CD4-positive, CD25-positive, alpha-beta regulatory T cell (primary cell): ENCODE measurements at regions not wholly inside any gene's neighbourhood (a gene's known extent, or its start where the extent isn't known, plus 50 kb on each side); places are given as distances from the start of the nearest gene placed in this dataset.
"Not testable (repeated sequence)": the region's sequence is repeated elsewhere in the genome, so short reads cannot be mapped to it uniquely, and the experiment has no call there.

Experiments
- ATAC-seq, 2 donors: fragments of 150-1000 bp; cut with Tn5 transposase; one replicate each; pipeline ENCODE4 v1.10.0; 2021; ENCODE audit warnings: low read depth in 2 of 2, moderate number of reproducible peaks in 2 of 2, moderate library complexity in 1 of 2
- DNase-seq, 3 donors: peaks; one replicate each; pipeline versions ENCODE4 v3.0.0 to v3.0.0-alpha.2; 2012 to 2022; ENCODE audit warnings: mixed read lengths in 1 of 3
- H3K27ac ChIP-seq: one replicate; pipeline ENCODE4 v1.7.0; 2013; ENCODE audit warnings: mild to moderate bottlenecking, low read length; ENCODE audit not compliant: insufficient read depth, poor library complexity, severe bottlenecking
- H3K27me3 ChIP-seq: one replicate; pipeline ENCODE4 v1.7.0; 2013; ENCODE audit warnings: low read length; ENCODE audit not compliant: control insufficient read depth, insufficient read depth
- H3K36me3 ChIP-seq: one replicate; pipeline ENCODE4 v1.7.0; 2013; ENCODE audit warnings: mild to moderate bottlenecking, low read length, moderate library complexity; ENCODE audit not compliant: control insufficient read depth, insufficient read depth
- H3K4me1 ChIP-seq: 2 replicates; pipeline ENCODE4 v1.7.0; 2013; ENCODE audit warnings: mild to moderate bottlenecking, low read length; ENCODE audit not compliant: insufficient read depth, control insufficient read depth, poor library complexity, severe bottlenecking
- H3K4me3 ChIP-seq: one replicate; pipeline ENCODE4 v1.7.0; 2013; ENCODE audit warnings: low read depth, mild to moderate bottlenecking, low read length, moderate library complexity
- H3K9me3 ChIP-seq, 2 experiments: 1 replicate in 1 of 2; 2 replicates in 1 of 2; pipeline ENCODE4 v1.7.0; 2013; ENCODE audit warnings: low read length in 2 of 2, mild to moderate bottlenecking in 1 of 2, moderate library complexity in 1 of 2; ENCODE audit not compliant: control insufficient read depth in 2 of 2
- H3K27ac Mint-ChIP-seq, 3 donors: one replicate each; pipeline ENCODE4 v1.8.0; 2020 to 2022; ENCODE audit warnings: mild to moderate bottlenecking in 3 of 3, mixed read lengths in 3 of 3, moderate library complexity in 2 of 3
- H3K27me3 Mint-ChIP-seq: one replicate; pipeline ENCODE4 v1.8.0; 2022; ENCODE audit warnings: mild to moderate bottlenecking, mixed read lengths
- H3K36me3 Mint-ChIP-seq: one replicate; pipeline ENCODE4 v1.8.0; 2020; ENCODE audit warnings: mixed read lengths
- H3K4me1 Mint-ChIP-seq, 4 donors: one replicate each; pipeline ENCODE4 v1.8.0; 2020 to 2022; ENCODE audit warnings: mixed read lengths in 4 of 4, mild to moderate bottlenecking in 1 of 4
- H3K4me3 Mint-ChIP-seq, 4 donors: one replicate each; pipeline ENCODE4 v1.8.0; 2020 to 2022; ENCODE audit warnings: mild to moderate bottlenecking in 4 of 4, mixed read lengths in 4 of 4, moderate library complexity in 3 of 4
- H3K9me3 Mint-ChIP-seq, 7 donors: one replicate each; pipeline ENCODE4 v1.8.0; 2020 to 2022; ENCODE audit warnings: mixed read lengths in 7 of 7, mild to moderate bottlenecking in 3 of 7, moderate library complexity in 2 of 7

- H3K4me1 ChIP-seq, H3K27me3 ChIP-seq, H3K36me3 Mint-ChIP-seq, ATAC-seq, H3K27ac ChIP-seq, H3K4me3 Mint-ChIP-seq, H3K36me3 ChIP-seq, H3K9me3 ChIP-seq, H3K4me3 ChIP-seq, H3K4me1 Mint-ChIP-seq, H3K27ac Mint-ChIP-seq, H3K27me3 Mint-ChIP-seq, DNase-seq, H3K9me3 Mint-ChIP-seq: not testable (repeated sequence)
Measured at GRCh38 chr2:94652131-94652530, 219.1 kb upstream of the TEKT4 start.

DNA sequence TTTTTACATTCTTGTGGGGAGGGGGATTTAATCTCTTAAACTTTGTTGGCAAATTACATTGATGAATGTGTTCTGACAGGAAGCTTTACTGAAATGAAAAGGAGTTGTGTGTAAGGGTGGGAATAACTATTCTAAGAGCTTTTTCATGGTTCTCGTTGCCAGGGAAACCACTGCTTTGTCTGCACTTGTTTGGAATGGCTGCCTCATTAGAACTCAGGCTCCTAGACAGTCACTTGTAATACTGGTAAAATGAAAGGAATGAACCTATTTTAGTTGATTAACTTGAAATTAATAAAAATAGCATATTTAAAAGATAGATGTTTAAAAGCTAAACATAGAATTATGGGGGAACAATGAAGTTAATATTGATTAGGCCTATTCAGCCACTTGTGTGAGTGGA is 201.4 kb upstream of the TEKT4 start:
- not testable (repeated sequence) for H3K9me3 Mint-ChIP-seq, H3K9me3 ChIP-seq, H3K4me3 Mint-ChIP-seq, ATAC-seq, H3K36me3 ChIP-seq, DNase-seq, H3K27me3 Mint-ChIP-seq, H3K4me1 Mint-ChIP-seq, H3K36me3 Mint-ChIP-seq, H3K27me3 ChIP-seq, H3K4me1 ChIP-seq, H3K4me3 ChIP-seq, H3K27ac ChIP-seq, H3K27ac Mint-ChIP-seq

- not testable (repeated sequence) for DNase-seq, H3K4me3 Mint-ChIP-seq, H3K9me3 ChIP-seq, H3K4me1 Mint-ChIP-seq, ATAC-seq, H3K27ac ChIP-seq, H3K27me3 Mint-ChIP-seq, H3K27ac Mint-ChIP-seq, H3K4me1 ChIP-seq, H3K36me3 Mint-ChIP-seq, H3K9me3 Mint-ChIP-seq, H3K36me3 ChIP-seq, H3K4me3 ChIP-seq, H3K27me3 ChIP-seq
Measured at GRCh38 chr2:94694236-94694635, 177.0 kb upstream of the TEKT4 start.

GRCh38 chr2:94708982-94709381 is 162.2 kb upstream of the TEKT4 start:
- H3K4me1 ChIP-seq, H3K36me3 ChIP-seq, H3K4me1 Mint-ChIP-seq, ATAC-seq, H3K4me3 Mint-ChIP-seq, H3K27me3 ChIP-seq, H3K4me3 ChIP-seq, H3K27ac ChIP-seq, H3K27ac Mint-ChIP-seq, H3K9me3 ChIP-seq, DNase-seq, H3K36me3 Mint-ChIP-seq, H3K27me3 Mint-ChIP-seq: not testable (repeated sequence)
- peaks cover 0 to 13% (median 0%) of the 10 kb centered on the region in 7 donors for H3K9me3 Mint-ChIP-seq

DNA sequence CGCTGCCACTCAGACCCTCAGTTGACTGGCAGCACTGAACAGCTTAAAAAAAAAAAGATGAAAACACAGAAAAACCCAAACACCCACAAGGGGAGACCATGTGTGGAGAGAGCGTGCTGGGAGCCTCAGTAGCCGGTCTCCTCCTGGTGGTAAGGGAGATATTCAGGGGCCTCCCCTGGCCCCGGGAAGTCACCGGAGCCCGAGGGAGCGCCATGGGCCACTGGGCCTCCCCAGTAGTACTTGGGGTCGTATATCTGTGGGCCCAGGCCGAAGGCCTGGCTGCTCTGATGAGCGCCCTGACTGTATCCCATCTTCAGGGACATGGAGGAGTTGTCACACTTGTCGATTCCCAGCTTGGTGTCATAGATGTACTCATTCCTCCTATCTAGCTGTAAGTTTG is 145.7 kb upstream of the TEKT4 start:
- Mint-ChIP-seq H3K36me3 (no peaks in the 10 kb centered on the region), H3K4me1 (no peaks in the 10 kb centered on the region), H3K4me3 (no peak overlapping the region), H3K27ac (no peak overlapping the region), H3K9me3 (peaks cover 0 to 5% (median 0%) of the 10 kb centered on the region in 7 donors), H3K27me3 (no peaks in the 10 kb centered on the region)
- DNase-seq (no peak), ATAC-seq (no peak)
- no peak overlapping the region for H3K27ac ChIP-seq
- no peaks in the 10 kb centered on the region for H3K36me3 ChIP-seq
- H3K4me1 ChIP-seq: no peaks in the 10 kb centered on the region
- no peaks in the 10 kb centered on the region for H3K27me3 ChIP-seq
- no peak overlapping the region for H3K4me3 ChIP-seq
- H3K9me3 ChIP-seq: no peaks in the 10 kb centered on the region

- H3K9me3 Mint-ChIP-seq, H3K27me3 ChIP-seq, H3K36me3 ChIP-seq, ATAC-seq, DNase-seq, H3K4me1 ChIP-seq, H3K4me3 Mint-ChIP-seq, H3K27me3 Mint-ChIP-seq, H3K27ac ChIP-seq, H3K27ac Mint-ChIP-seq, H3K4me3 ChIP-seq, H3K4me1 Mint-ChIP-seq, H3K36me3 Mint-ChIP-seq, H3K9me3 ChIP-seq: not testable (repeated sequence)
Measured at GRCh38 chr2:94735536-94735935, 135.7 kb upstream of the TEKT4 start.

- H3K4me3 ChIP-seq, H3K9me3 ChIP-seq, DNase-seq, H3K4me1 ChIP-seq, H3K4me3 Mint-ChIP-seq, H3K27ac Mint-ChIP-seq, H3K27ac ChIP-seq, H3K9me3 Mint-ChIP-seq, ATAC-seq, H3K27me3 Mint-ChIP-seq, H3K36me3 ChIP-seq, H3K36me3 Mint-ChIP-seq, H3K4me1 Mint-ChIP-seq, H3K27me3 ChIP-seq: not testable (repeated sequence)
Measured at GRCh38 chr2:94737145-94737544, 134.1 kb upstream of the TEKT4 start.

DNA sequence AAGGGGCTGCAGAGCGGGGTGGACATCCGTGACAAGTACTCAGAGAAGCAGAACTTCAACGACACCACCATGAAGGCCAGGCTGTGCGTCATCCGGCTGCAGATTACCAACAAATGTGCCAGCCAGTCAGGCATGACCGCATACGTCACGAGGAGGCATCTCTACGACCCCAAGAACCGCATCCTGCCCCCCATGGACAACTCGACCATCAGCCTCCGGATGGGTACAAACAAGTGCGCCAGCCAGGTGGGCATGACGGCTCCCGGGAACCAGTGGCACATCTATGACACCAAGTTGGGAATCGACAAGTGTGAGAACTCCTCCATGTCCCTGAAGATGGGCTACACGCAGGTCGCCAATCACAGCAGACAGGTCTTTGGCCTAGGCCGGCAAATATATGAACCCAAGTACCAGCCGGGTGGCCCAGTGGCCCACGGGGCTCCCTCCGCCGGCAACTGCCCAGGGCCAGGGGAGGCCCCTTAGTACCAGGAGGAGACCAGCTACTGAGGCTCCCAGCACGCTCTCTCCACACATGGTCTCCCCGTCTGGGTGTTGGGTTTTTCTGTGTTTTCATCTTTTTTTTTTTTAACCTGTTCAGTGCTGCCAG is 133.4 kb upstream of the TEKT4 start:
- not testable (repeated sequence) for H3K4me1 ChIP-seq, H3K9me3 Mint-ChIP-seq, H3K4me1 Mint-ChIP-seq, H3K27me3 ChIP-seq, DNase-seq, ATAC-seq, H3K27me3 Mint-ChIP-seq, H3K4me3 ChIP-seq, H3K36me3 Mint-ChIP-seq, H3K36me3 ChIP-seq, H3K9me3 ChIP-seq, H3K4me3 Mint-ChIP-seq, H3K27ac Mint-ChIP-seq, H3K27ac ChIP-seq
